PC-9 (cell line): ENCODE measurements at regions not wholly inside any gene's neighbourhood (a gene's known extent, or its start where the extent isn't known, plus 50 kb on each side); places are given as distances from the start of the nearest gene placed in this dataset.

ENCODE experiments used
- CTCF ChIP-seq: fragments of 200-600 bp; sonication (generic); conservative IDR thresholded peaks from 2 replicates; pipeline ENCODE4 v1.6.1; 2017; ENCODE audit warnings: mixed run types, antibody characterized with exemption, mild to moderate bottlenecking, moderate library complexity
- EZH2 ChIP-seq: fragments of 200-600 bp; sonication (generic); IDR thresholded peaks from 2 replicates; pipeline ENCODE4 v1.8.0; 2017; ENCODE audit warnings: antibody characterized with exemption, low read depth

GRCh38 chr7:41628901-41629300 lies 74.0 kb downstream of the INHBA start:
- TF ChIP-seq CTCF (no peak), EZH2 (no peak)
